K562 (cell line): ENCODE measurements at regions not wholly inside any gene's neighbourhood (a gene's known extent, or its start where the extent isn't known, plus 50 kb on each side); places are given as distances from the start of the nearest gene placed in this dataset.

ENCODE experiments used
- ATAC-seq: fragments of 200-7000 bp; cut with Tn5 transposase; 3 replicates; pipeline ENCODE4 v1.9.1; 2020; ENCODE audit warnings: moderate library complexity
- BruUV-seq: library from RNA; stranded (reverse); fragments of 400-500 nt; replicated peaks from 2 replicates; lab custom pipeline; 2021; lab: Mats Ljungman, UMichigan
- CTCF ChIA-PET: fragments of 300-600 bp; formaldehyde crosslinking; extraction: SDS; loops from one replicate; lab custom pipeline; 2021; ENCODE audit warnings: low intra/inter-chr PET ratio; lab: Yijun Ruan, JAX
- POLR2A ChIA-PET: fragments of 300-600, 350-650 bp; sonication (Branson Sonifier 250); formaldehyde crosslinking; extraction: SDS; loops from one replicate; lab custom pipeline; 2021; ENCODE audit warnings: antibody characterized with exemption, inconsistent platforms; lab: Yijun Ruan, JAX
- DNase-seq, 4 experiments: peaks; one replicate each; pipeline versions ENCODE4 v3.0.0 to v3.0.0-alpha.2; 2011 to 2018; ENCODE audit warnings: low spot score in 3 of 4, mixed read lengths in 3 of 4; ENCODE audit errors: extremely low read depth in 1 of 4
- FAIRE-seq: peaks from 2 replicates; lab custom pipeline; 2011; peaks lifted over from hg19 to GRCh38; lab: Jason Lieb, UNC
- H2AFZ ChIP-seq: 2 replicates; pipeline ENCODE4 v1.6.0; 2011; ENCODE audit warnings: low read depth, low read length, control low read depth, inconsistent platforms
- H3K27ac ChIP-seq: fragments of 200-600 bp; 3 replicates; pipeline ENCODE4 v1.8.0; 2011; ENCODE audit warnings: low read depth, mild to moderate bottlenecking, control low read depth, inconsistent platforms, low read length, moderate library complexity, mixed read lengths; ENCODE audit errors: extremely low read depth
- H3K27me3 ChIP-seq, 2 experiments: fragments of 300-600 bp in 1 of 2; 2 replicates in 1 of 2; 3 replicates in 1 of 2; pipeline versions ENCODE4 v1.6.0 to v1.8.0; 2011; ENCODE audit warnings: inconsistent platforms in 2 of 2, low read length in 2 of 2, mild to moderate bottlenecking in 1 of 2, mixed read lengths in 1 of 2, moderate library complexity in 1 of 2; ENCODE audit not compliant: control insufficient read depth in 2 of 2, insufficient read depth in 2 of 2
- H3K36me3 ChIP-seq: fragments of 300-600 bp; 3 replicates; pipeline ENCODE4 v1.8.0; 2011; ENCODE audit warnings: mild to moderate bottlenecking, low read length, inconsistent platforms; ENCODE audit not compliant: control insufficient read depth, insufficient read depth
- H3K4me1 ChIP-seq, 2 experiments: fragments of 200-600 bp in 1 of 2; replicated peaks in 1 of 2; 2 replicates in 1 of 2; 3 replicates in 1 of 2; pipeline versions ENCODE4 v1.5.1 to v1.8.0; 2011; ENCODE audit warnings: inconsistent platforms in 2 of 2, low read length in 2 of 2, mild to moderate bottlenecking in 1 of 2, mixed read lengths in 1 of 2, moderate library complexity in 1 of 2; ENCODE audit not compliant: control insufficient read depth in 2 of 2, insufficient read depth in 2 of 2
- H3K4me2 ChIP-seq: 2 replicates; pipeline ENCODE4 v1.6.1; 2011; ENCODE audit warnings: low read length, control low read depth, inconsistent platforms, mixed read lengths; ENCODE audit not compliant: insufficient read depth
- H3K4me3 ChIP-seq: fragments of 200-600 bp; sonication (generic), shearing (Covaris generic); 2 replicates; pipeline ENCODE4 v1.5.1; 2016; ENCODE audit warnings: control low read depth, inconsistent platforms
- H3K79me2 ChIP-seq: fragments of 200-600 bp; 3 replicates; pipeline ENCODE4 v1.8.0; 2011; ENCODE audit warnings: low read length, inconsistent platforms; ENCODE audit not compliant: control insufficient read depth, insufficient read depth
- H3K9ac ChIP-seq, 2 experiments: 2 replicates each; pipeline versions ENCODE4 v1.6.0 to v1.6.1; 2011; ENCODE audit warnings: low read depth in 2 of 2, low read length in 2 of 2, control low read depth in 1 of 2, inconsistent platforms in 1 of 2, mild to moderate bottlenecking in 1 of 2, mixed read lengths in 1 of 2; ENCODE audit not compliant: insufficient read depth in 1 of 2
- H3K9me1 ChIP-seq: one replicate; pipeline ENCODE4 v1.6.0; 2011; ENCODE audit warnings: inconsistent platforms, mild to moderate bottlenecking, low read length, moderate library complexity; ENCODE audit not compliant: control insufficient read depth, insufficient read depth
- H3K9me3 ChIP-seq: replicated peaks from 2 replicates; pipeline ENCODE4 v1.5.1; 2011; ENCODE audit warnings: low read depth, low read length, inconsistent platforms; ENCODE audit not compliant: control insufficient read depth, insufficient read depth
- H4K20me1 ChIP-seq: replicated peaks from 2 replicates; pipeline ENCODE4 v1.6.1; 2011; ENCODE audit warnings: low read length, inconsistent platforms, mixed read lengths; ENCODE audit not compliant: control insufficient read depth, insufficient read depth
- CBX8 ChIP-seq: fragments of 200-600 bp; sonication (generic); IDR thresholded peaks from 2 replicates; pipeline ENCODE4 v1.6.1; 2012; ENCODE audit warnings: borderline replicate concordance, mixed run types, low read depth, mild to moderate bottlenecking, moderate library complexity, mixed read lengths, low read length, control low read depth, inconsistent platforms; ENCODE audit not compliant: poor library complexity, severe bottlenecking; ENCODE audit errors: extremely low read depth
- ETV6 ChIP-seq, 3 experiments: fragments of 150-350 bp in 1 of 3; sonication (generic) in 1 of 3; formaldehyde crosslinking in 1 of 3; IDR thresholded peaks; 2 replicates each; pipeline versions ENCODE4 v1.6.1 to v1.8.0; 2014 to 2022; ENCODE audit warnings: borderline replicate concordance in 2 of 3, low read depth in 2 of 3, antibody characterized with exemption in 1 of 3, low read length in 1 of 3, mild to moderate bottlenecking in 1 of 3, missing genetic modification reagents in 1 of 3
- FOS ChIP-seq: IDR thresholded peaks from 3 replicates; pipeline ENCODE4 v1.6.1; 2011; ENCODE audit not compliant: insufficient read length; ENCODE audit errors: extremely low read depth
- GTF2E2 ChIP-seq: fragments of 200-800 bp; sonication (Bioruptor generic); IDR thresholded peaks from 2 replicates; pipeline ENCODE4 v1.6.1; 2016; ENCODE audit warnings: missing genetic modification characterization, missing compliant biosample characterization
- JUND ChIP-seq, 2 experiments: IDR thresholded peaks; 2 replicates in 1 of 2; 3 replicates in 1 of 2; pipeline ENCODE4 v1.6.1; 2011; ENCODE audit warnings: borderline replicate concordance in 2 of 2, low read depth in 2 of 2, low read length in 2 of 2, improper control_type of control experiment in 1 of 2, missing biosample characterization in 1 of 2, missing genetic modification characterization in 1 of 2, missing genetic modification reagents in 1 of 2
- LCOR ChIP-seq: sonication (generic); formaldehyde crosslinking; IDR thresholded peaks from 2 replicates; pipeline ENCODE4 v1.8.0; 2022; ENCODE audit warnings: mild to moderate bottlenecking, missing genetic modification reagents
- NELFE ChIP-seq: IDR thresholded peaks from 2 replicates; pipeline ENCODE4 v1.6.1; 2011; ENCODE audit warnings: mild to moderate bottlenecking; ENCODE audit not compliant: insufficient read depth, insufficient read length
- NFYB ChIP-seq: IDR thresholded peaks from 2 replicates; pipeline ENCODE4 v1.6.1; 2011; ENCODE audit warnings: mild to moderate bottlenecking, moderate library complexity; ENCODE audit not compliant: insufficient read length; ENCODE audit errors: extremely low read depth
- PRPF4 ChIP-seq: fragments of 200-400 bp; formaldehyde crosslinking; IDR thresholded peaks from one replicate; pipeline ENCODE4 v1.6.1; 2017; ENCODE audit warnings: low read length, low read depth, mild to moderate bottlenecking; ENCODE audit not compliant: insufficient read depth, poor library complexity, severe bottlenecking
- SMAD1 ChIP-seq: fragments of 150-350 bp; IDR thresholded peaks from 2 replicates; pipeline ENCODE4 v1.6.1; 2014; ENCODE audit warnings: low read length, low read depth; ENCODE audit not compliant: partially characterized antibody
- ZBTB43 ChIP-seq: sonication (generic); formaldehyde crosslinking; IDR thresholded peaks from 2 replicates; pipeline ENCODE4 v1.8.0; 2023; ENCODE audit warnings: mild to moderate bottlenecking, missing genetic modification reagents
- WGBS: fragments of 100-300 bp; shearing (Covaris generic); methylation state at CpG from one replicate; pipeline ENCODE4 v1.1.6; 2016; ENCODE audit warnings: low coverage, mixed read lengths; ENCODE audit not compliant: insufficient coverage; ENCODE audit errors: missing lambda C conversion rate; 5-methylcytosine and 5-hydroxymethylcytosine counted together
- in situ Hi-C: fragments of 300-500 bp; cut with MboI; formaldehyde crosslinking; loops from 4 replicates; pipeline ENCODE4 v1.15.0; 2018; ENCODE audit warnings: inconsistent platforms, mixed read lengths
- intact Hi-C: fragments of 100-400 bp; cut with micrococcal nuclease; formaldehyde crosslinking; loops from 2 replicates; pipeline ENCODE4 v1.14.2; 2022
- TF ChIP-seq, protein P1 (sequence below): fragments of 450-650 bp; IDR thresholded peaks from 2 replicates; pipeline ENCODE4 v1.6.1; 2017; ENCODE audit warnings: antibody characterized with exemption, mild to moderate bottlenecking

DNA sequence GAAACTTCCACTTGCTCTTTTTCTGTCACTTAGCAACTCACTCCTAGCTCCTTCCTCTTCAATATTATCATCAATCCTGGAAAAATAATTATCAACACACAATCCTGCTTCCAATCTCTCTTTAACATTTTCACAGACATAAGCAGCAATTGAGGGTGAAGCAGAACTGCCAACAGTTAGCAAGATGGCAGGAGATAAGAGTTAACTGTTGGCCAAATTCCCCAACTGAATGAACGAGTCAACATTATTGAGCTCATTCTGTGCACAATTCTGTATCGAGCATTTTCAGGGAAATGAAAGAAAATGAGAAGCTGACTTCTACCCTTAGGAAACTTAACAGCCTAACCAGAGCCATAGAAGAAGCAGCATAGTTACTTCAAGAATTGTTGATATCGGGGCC lies 152.0 kb downstream of the KCNA5 start:
- in situ Hi-C loops: loop anchor here (10.0 to 25.0 kb wide), 2 partner anchors 239 to 592 kb away; partner anchors contain the start of gene NTF3

More for the DNA sequence above, 152.0 kb downstream of the KCNA5 start:
- ATAC-seq (no peak), DNase-seq (no peak), FAIRE-seq (no peak)
- Histone ChIP-seq H3K4me1 (no peaks in the 10 kb centered on the region), H3K27ac (no peak overlapping the region), H3K4me2 (no peak overlapping the region), H3K9me1 (no peaks in the 10 kb centered on the region), H4K20me1 (no peaks in the 10 kb centered on the region), H3K27me3 (no peaks in the 10 kb centered on the region), H3K4me3 (no peak overlapping the region)
- POLR2A ChIA-PET: no interaction called here
- BruUV-seq: no TSS peak
- CTCF ChIA-PET: no interaction called here
- intact Hi-C loops: no loop called here
- TF ChIP-seq GTF2E2 (tag) (no peak), NELFE (no peak), ZBTB43 (CRISPR knock-in tag) (no peak), LCOR (CRISPR knock-in tag) (no peak), JUND (IDR thresholded peaks at IDR 0.05; ENCODE audit: borderline replicate concordance, low read depth, low read length) (no peak), JUND (tag; IDR thresholded peaks at IDR 0.05; ENCODE audit: borderline replicate concordance, low read depth, low read length) (no peak), SMAD1 (no peak), FOS (no peak), PRPF4 (no peak), CBX8 (no peak), NFYB (no peak), ETV6 (IDR thresholded peaks at IDR 0.05; ENCODE audit: borderline replicate concordance in 1 of 2, low read depth in 2 of 2, low read length in 1 of 2) (no peak), ETV6 (CRISPR knock-in tag; IDR thresholded peaks at IDR 0.05; ENCODE audit: borderline replicate concordance) (no peak)
- TF ChIP-seq, protein P1, sequence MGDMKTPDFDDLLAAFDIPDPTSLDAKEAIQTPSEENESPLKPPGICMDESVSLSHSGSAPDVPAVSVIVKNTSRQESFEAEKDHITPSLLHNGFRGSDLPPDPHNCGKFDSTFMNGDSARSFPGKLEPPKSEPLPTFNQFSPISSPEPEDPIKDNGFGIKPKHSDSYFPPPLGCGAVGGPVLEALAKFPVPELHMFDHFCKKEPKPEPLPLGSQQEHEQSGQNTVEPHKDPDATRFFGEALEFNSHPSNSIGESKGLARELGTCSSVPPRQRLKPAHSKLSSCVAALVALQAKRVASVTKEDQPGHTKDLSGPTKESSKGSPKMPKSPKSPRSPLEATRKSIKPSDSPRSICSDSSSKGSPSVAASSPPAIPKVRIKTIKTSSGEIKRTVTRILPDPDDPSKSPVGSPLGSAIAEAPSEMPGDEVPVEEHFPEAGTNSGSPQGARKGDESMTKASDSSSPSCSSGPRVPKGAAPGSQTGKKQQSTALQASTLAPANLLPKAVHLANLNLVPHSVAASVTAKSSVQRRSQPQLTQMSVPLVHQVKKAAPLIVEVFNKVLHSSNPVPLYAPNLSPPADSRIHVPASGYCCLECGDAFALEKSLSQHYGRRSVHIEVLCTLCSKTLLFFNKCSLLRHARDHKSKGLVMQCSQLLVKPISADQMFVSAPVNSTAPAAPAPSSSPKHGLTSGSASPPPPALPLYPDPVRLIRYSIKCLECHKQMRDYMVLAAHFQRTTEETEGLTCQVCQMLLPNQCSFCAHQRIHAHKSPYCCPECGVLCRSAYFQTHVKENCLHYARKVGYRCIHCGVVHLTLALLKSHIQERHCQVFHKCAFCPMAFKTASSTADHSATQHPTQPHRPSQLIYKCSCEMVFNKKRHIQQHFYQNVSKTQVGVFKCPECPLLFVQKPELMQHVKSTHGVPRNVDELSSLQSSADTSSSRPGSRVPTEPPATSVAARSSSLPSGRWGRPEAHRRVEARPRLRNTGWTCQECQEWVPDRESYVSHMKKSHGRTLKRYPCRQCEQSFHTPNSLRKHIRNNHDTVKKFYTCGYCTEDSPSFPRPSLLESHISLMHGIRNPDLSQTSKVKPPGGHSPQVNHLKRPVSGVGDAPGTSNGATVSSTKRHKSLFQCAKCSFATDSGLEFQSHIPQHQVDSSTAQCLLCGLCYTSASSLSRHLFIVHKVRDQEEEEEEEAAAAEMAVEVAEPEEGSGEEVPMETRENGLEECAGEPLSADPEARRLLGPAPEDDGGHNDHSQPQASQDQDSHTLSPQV: no peak
- TF ChIP-seq, all 486 proteins: peak for 0
- H3K79me2 ChIP-seq: no peaks in the 10 kb centered on the region
- H3K9me3 ChIP-seq: no peaks in the 10 kb centered on the region
- H3K36me3 ChIP-seq: no peaks in the 10 kb centered on the region
- H3K9ac ChIP-seq: no peak overlapping the region
- 3% methylated on average over 3 of the region's 3 CpGs for WGBS
- H2AFZ ChIP-seq: no peak overlapping the region
